CD4-positive, CD25-positive, alpha-beta regulatory T cell (primary cell): ENCODE measurements at regions not wholly inside any gene's neighbourhood (a gene's known extent, or its start where the extent isn't known, plus 50 kb on each side); places are given as distances from the start of the nearest gene placed in this dataset.

ENCODE experiments used
- ATAC-seq, 2 donors: fragments of 150-1000 bp; cut with Tn5 transposase; one replicate each; pipeline ENCODE4 v1.10.0; 2021; ENCODE audit warnings: low read depth in 2 of 2, moderate number of reproducible peaks in 2 of 2, moderate library complexity in 1 of 2
- DNase-seq, 3 donors: peaks; one replicate each; pipeline versions ENCODE4 v3.0.0 to v3.0.0-alpha.2; 2012 to 2022; ENCODE audit warnings: mixed read lengths in 1 of 3
- H3K27ac ChIP-seq: one replicate; pipeline ENCODE4 v1.7.0; 2013; ENCODE audit warnings: mild to moderate bottlenecking, low read length; ENCODE audit not compliant: insufficient read depth, poor library complexity, severe bottlenecking
- H3K27me3 ChIP-seq: one replicate; pipeline ENCODE4 v1.7.0; 2013; ENCODE audit warnings: low read length; ENCODE audit not compliant: control insufficient read depth, insufficient read depth
- H3K36me3 ChIP-seq: one replicate; pipeline ENCODE4 v1.7.0; 2013; ENCODE audit warnings: mild to moderate bottlenecking, low read length, moderate library complexity; ENCODE audit not compliant: control insufficient read depth, insufficient read depth
- H3K4me1 ChIP-seq: 2 replicates; pipeline ENCODE4 v1.7.0; 2013; ENCODE audit warnings: mild to moderate bottlenecking, low read length; ENCODE audit not compliant: insufficient read depth, control insufficient read depth, poor library complexity, severe bottlenecking
- H3K4me3 ChIP-seq: one replicate; pipeline ENCODE4 v1.7.0; 2013; ENCODE audit warnings: low read depth, mild to moderate bottlenecking, low read length, moderate library complexity
- H3K9me3 ChIP-seq, 2 experiments: 1 replicate in 1 of 2; 2 replicates in 1 of 2; pipeline ENCODE4 v1.7.0; 2013; ENCODE audit warnings: low read length in 2 of 2, mild to moderate bottlenecking in 1 of 2, moderate library complexity in 1 of 2; ENCODE audit not compliant: control insufficient read depth in 2 of 2
- H3K27ac Mint-ChIP-seq, 3 donors: one replicate each; pipeline ENCODE4 v1.8.0; 2020 to 2022; ENCODE audit warnings: mild to moderate bottlenecking in 3 of 3, mixed read lengths in 3 of 3, moderate library complexity in 2 of 3
- H3K27me3 Mint-ChIP-seq: one replicate; pipeline ENCODE4 v1.8.0; 2022; ENCODE audit warnings: mild to moderate bottlenecking, mixed read lengths
- H3K36me3 Mint-ChIP-seq: one replicate; pipeline ENCODE4 v1.8.0; 2020; ENCODE audit warnings: mixed read lengths
- H3K4me1 Mint-ChIP-seq, 4 donors: one replicate each; pipeline ENCODE4 v1.8.0; 2020 to 2022; ENCODE audit warnings: mixed read lengths in 4 of 4, mild to moderate bottlenecking in 1 of 4
- H3K4me3 Mint-ChIP-seq, 4 donors: one replicate each; pipeline ENCODE4 v1.8.0; 2020 to 2022; ENCODE audit warnings: mild to moderate bottlenecking in 4 of 4, mixed read lengths in 4 of 4, moderate library complexity in 3 of 4
- H3K9me3 Mint-ChIP-seq, 7 donors: one replicate each; pipeline ENCODE4 v1.8.0; 2020 to 2022; ENCODE audit warnings: mixed read lengths in 7 of 7, mild to moderate bottlenecking in 3 of 7, moderate library complexity in 2 of 7

DNA sequence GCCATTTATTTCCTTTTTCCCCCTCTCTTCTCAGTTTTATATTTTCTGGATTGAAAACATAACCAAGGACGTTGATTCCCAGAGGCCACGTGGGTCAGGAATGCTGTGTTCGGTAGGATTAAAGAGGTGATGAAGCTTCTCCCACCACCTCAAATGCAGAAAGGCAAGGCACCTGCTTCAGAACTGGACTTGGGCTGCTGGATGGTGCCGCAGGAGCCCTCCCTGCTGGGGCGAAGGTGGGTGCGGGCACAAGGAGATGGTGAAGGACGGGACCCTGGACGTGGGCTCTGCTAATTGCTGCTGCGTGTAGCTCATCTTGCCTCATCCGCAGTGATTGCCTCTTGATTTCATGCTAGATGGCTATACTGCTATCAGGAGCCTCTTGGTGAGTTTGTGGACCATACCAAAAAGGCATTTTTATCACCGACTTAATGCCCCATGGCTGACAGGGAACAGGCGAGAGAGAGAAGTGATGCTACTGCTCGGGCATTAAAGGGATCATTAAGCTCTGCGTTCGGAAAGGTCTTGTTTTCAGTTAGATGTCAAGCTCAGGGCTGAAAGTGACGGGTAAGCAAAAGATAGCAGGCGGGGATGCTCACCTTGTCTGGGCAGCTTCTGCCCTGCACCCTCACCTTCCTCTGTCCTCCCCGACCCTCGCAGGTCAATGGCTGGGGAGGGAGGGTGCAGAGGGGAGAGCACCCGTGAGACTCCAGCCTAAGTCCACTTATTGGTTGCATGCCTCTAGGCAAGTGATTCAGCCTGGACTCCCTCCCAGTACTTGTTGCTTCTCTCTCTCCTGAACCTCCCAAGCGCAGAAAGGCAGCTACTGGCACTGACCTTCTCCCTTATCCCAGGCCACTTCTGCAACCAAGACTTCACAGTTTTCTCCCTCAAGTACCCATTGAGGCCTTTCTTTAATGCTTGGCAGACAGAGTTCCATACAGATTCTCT lies 71.6 kb upstream of the FSTL4 start:
- no peaks in the 10 kb centered on the region for H3K4me1 Mint-ChIP-seq
- H3K27me3 Mint-ChIP-seq: peaks cover 6% of the 10 kb centered on the region
- no peaks in the 10 kb centered on the region for H3K4me1 ChIP-seq
- no peak for ATAC-seq
- H3K4me3 Mint-ChIP-seq: no peak overlapping the region
- no peaks in the 10 kb centered on the region for H3K36me3 Mint-ChIP-seq
- no peaks in the 10 kb centered on the region for H3K9me3 Mint-ChIP-seq
- H3K36me3 ChIP-seq: no peaks in the 10 kb centered on the region
- H3K4me3 ChIP-seq: no peak overlapping the region
- H3K27me3 ChIP-seq: no peaks in the 10 kb centered on the region
- no peak overlapping the region for H3K27ac Mint-ChIP-seq
- DNase-seq: no peak
- H3K9me3 ChIP-seq: no peaks in the 10 kb centered on the region
- no peak overlapping the region for H3K27ac ChIP-seq

DNA sequence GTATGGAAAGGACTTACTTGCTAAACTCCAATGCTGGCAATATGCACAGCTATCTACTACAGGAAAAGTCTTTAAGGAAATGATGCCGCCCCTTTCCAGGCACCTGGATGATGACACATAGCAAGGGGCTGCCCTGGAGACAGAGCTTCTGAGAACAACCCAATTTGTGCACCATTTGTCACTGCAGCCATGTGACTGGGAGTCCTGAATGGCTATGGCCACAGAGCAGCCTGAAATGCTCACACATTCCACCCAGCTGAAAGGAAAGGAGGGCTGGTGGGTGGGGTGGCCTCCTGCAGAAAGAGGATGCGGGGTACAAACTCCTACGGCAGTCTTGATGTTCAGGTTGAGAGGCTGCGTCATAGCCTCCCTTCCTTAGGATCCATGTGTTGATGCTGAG lies 70.1 kb upstream of the FSTL4 start:
- Histone ChIP-seq H3K4me3 (no peak overlapping the region), H3K27me3 (no peaks in the 10 kb centered on the region), H3K36me3 (no peaks in the 10 kb centered on the region), H3K27ac (no peak overlapping the region), H3K4me1 (no peaks in the 10 kb centered on the region), H3K9me3 (no peaks in the 10 kb centered on the region)
- Mint-ChIP-seq H3K27me3 (peaks cover 6% of the 10 kb centered on the region), H3K27ac (no peak overlapping the region), H3K4me1 (no peaks in the 10 kb centered on the region), H3K4me3 (no peak overlapping the region), H3K36me3 (no peaks in the 10 kb centered on the region), H3K9me3 (no peaks in the 10 kb centered on the region)
- ATAC-seq: no peak
- DNase-seq: no peak

DNA sequence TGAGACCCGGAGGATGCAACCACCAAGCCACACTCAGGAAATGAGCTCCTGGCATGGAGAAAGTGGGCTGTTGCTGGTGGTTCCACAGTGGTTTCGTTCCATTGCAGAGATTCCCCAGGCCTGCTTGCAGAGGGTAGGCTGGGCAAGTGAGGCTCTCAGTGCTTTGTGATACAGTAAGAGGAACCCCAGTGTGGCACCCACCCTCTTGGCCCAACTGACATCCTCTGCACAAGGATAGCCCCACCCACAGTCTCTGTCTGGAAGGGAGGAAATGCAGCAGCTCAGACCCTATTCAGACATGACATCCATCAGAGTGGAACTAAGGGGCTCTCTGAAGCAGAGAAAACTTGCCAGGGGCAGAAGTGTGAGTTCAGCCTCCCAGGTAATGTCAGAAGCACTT lies 69.6 kb upstream of the FSTL4 start:
- Histone ChIP-seq H3K36me3 (no peaks in the 10 kb centered on the region), H3K4me1 (no peaks in the 10 kb centered on the region), H3K27me3 (no peaks in the 10 kb centered on the region), H3K4me3 (no peak overlapping the region), H3K9me3 (no peaks in the 10 kb centered on the region), H3K27ac (no peak overlapping the region)
- Mint-ChIP-seq H3K9me3 (no peaks in the 10 kb centered on the region), H3K4me1 (no peaks in the 10 kb centered on the region), H3K27ac (no peak overlapping the region), H3K27me3 (peaks cover under 1% of the 10 kb centered on the region), H3K4me3 (no peak overlapping the region), H3K36me3 (no peaks in the 10 kb centered on the region)
- peak in 1 of 3 donors; percentile 16 for DNase-seq
- ATAC-seq: no peak

GRCh38 chr5:133680830-133681565 lies 68.7 kb upstream of the FSTL4 start:
- Mint-ChIP-seq H3K9me3 (no peaks in the 10 kb centered on the region), H3K4me1 (no peaks in the 10 kb centered on the region), H3K27me3 (no peaks in the 10 kb centered on the region), H3K36me3 (no peaks in the 10 kb centered on the region), H3K4me3 (no peak overlapping the region), H3K27ac (no peak overlapping the region)
- Histone ChIP-seq H3K27me3 (no peaks in the 10 kb centered on the region), H3K27ac (no peak overlapping the region), H3K4me1 (no peaks in the 10 kb centered on the region), H3K9me3 (no peaks in the 10 kb centered on the region), H3K4me3 (no peak overlapping the region), H3K36me3 (no peaks in the 10 kb centered on the region)
- no peak for ATAC-seq
- no peak for DNase-seq

- Histone ChIP-seq H3K9me3 (no peaks in the 10 kb centered on the region), H3K27me3 (peaks cover 2% of the 10 kb centered on the region), H3K4me3 (no peak overlapping the region), H3K36me3 (no peaks in the 10 kb centered on the region), H3K27ac (no peak overlapping the region), H3K4me1 (no peaks in the 10 kb centered on the region)
- ATAC-seq: no peak
- no peak overlapping the region for H3K27ac Mint-ChIP-seq
- H3K9me3 Mint-ChIP-seq: no peaks in the 10 kb centered on the region
- H3K27me3 Mint-ChIP-seq: no peaks in the 10 kb centered on the region
- DNase-seq: no peak
- H3K4me3 Mint-ChIP-seq: no peak overlapping the region
- H3K36me3 Mint-ChIP-seq: no peaks in the 10 kb centered on the region
- no peaks in the 10 kb centered on the region for H3K4me1 Mint-ChIP-seq
Measured at GRCh38 chr5:133679534-133679933, 67.2 kb upstream of the FSTL4 start.

GRCh38 chr5:133675376-133676154 lies 63.2 kb upstream of the FSTL4 start:
- DNase-seq: no peak
- Histone ChIP-seq H3K4me3 (no peak overlapping the region), H3K27ac (no peak overlapping the region), H3K9me3 (no peaks in the 10 kb centered on the region), H3K27me3 (peaks cover 3% of the 10 kb centered on the region), H3K36me3 (no peaks in the 10 kb centered on the region), H3K4me1 (no peaks in the 10 kb centered on the region)
- H3K4me3 Mint-ChIP-seq: no peak overlapping the region
- peaks cover 5% of the 10 kb centered on the region for H3K27me3 Mint-ChIP-seq
- H3K27ac Mint-ChIP-seq: no peak overlapping the region
- H3K9me3 Mint-ChIP-seq: peaks cover 0 to 4% (median 0%) of the 10 kb centered on the region in 7 donors
- no peaks in the 10 kb centered on the region for H3K36me3 Mint-ChIP-seq
- ATAC-seq: no peak
- no peaks in the 10 kb centered on the region for H3K4me1 Mint-ChIP-seq

GRCh38 chr5:133670336-133670735 lies 58.0 kb upstream of the FSTL4 start:
- Mint-ChIP-seq H3K4me1 (no peaks in the 10 kb centered on the region), H3K27me3 (peaks cover 9% of the 10 kb centered on the region), H3K4me3 (no peak overlapping the region), H3K36me3 (no peaks in the 10 kb centered on the region), H3K9me3 (peaks cover 0 to 10% (median 2%) of the 10 kb centered on the region in 7 donors), H3K27ac (no peak overlapping the region)
- no peaks in the 10 kb centered on the region for H3K9me3 ChIP-seq
- no peaks in the 10 kb centered on the region for H3K36me3 ChIP-seq
- no peaks in the 10 kb centered on the region for H3K4me1 ChIP-seq
- H3K4me3 ChIP-seq: no peak overlapping the region
- ATAC-seq: no peak
- no peak overlapping the region for H3K27ac ChIP-seq
- peaks cover 3% of the 10 kb centered on the region for H3K27me3 ChIP-seq
- DNase-seq: no peak
